Parathyroid adenoma (tissue), 2 donors: ENCODE measurements at regions not wholly inside any gene's neighbourhood (a gene's known extent, or its start where the extent isn't known, plus 50 kb on each side); places are given as distances from the start of the nearest gene placed in this dataset.

Experiments used
- H2AFZ ChIP-seq: fragments of 300-600 bp; sonication (generic); one replicate; pipeline ENCODE4 v1.7.0; 2017; ENCODE audit warnings: antibody characterized with exemption, mild to moderate bottlenecking
- H3K27ac ChIP-seq: fragments of 300-600 bp; sonication (generic); one replicate; pipeline ENCODE4 v1.7.0; 2017
- H3K27me3 ChIP-seq: fragments of 300-600 bp; sonication (generic); one replicate; pipeline ENCODE4 v1.7.0; 2017; ENCODE audit warnings: low read length; ENCODE audit not compliant: control insufficient read depth, insufficient read depth
- H3K36me3 ChIP-seq: fragments of 300-600 bp; sonication (generic); one replicate; pipeline ENCODE4 v1.7.0; 2017; ENCODE audit warnings: low read length; ENCODE audit not compliant: control insufficient read depth, insufficient read depth
- H3K4me1 ChIP-seq: fragments of 300-600 bp; sonication (generic); one replicate; pipeline ENCODE4 v1.7.0; 2017; ENCODE audit warnings: control low read depth
- H3K4me2 ChIP-seq: fragments of 300-600 bp; sonication (generic); one replicate; pipeline ENCODE4 v1.7.0; 2017; ENCODE audit warnings: low read length
- H3K4me3 ChIP-seq: fragments of 300-600 bp; sonication (generic); one replicate; pipeline ENCODE4 v1.7.0; 2017; ENCODE audit warnings: low read depth, low read length
- H3K79me2 ChIP-seq: fragments of 300-600 bp; sonication (generic); one replicate; pipeline ENCODE4 v1.7.0; 2017; ENCODE audit warnings: control low read depth
- H3K9ac ChIP-seq: fragments of 300-600 bp; sonication (generic); one replicate; pipeline ENCODE4 v1.7.0; 2017; ENCODE audit warnings: mild to moderate bottlenecking
- H3K9me3 ChIP-seq: fragments of 300-600 bp; sonication (generic); one replicate; pipeline ENCODE4 v1.7.0; 2017; ENCODE audit warnings: low read length; ENCODE audit not compliant: control insufficient read depth
- CTCF ChIP-seq: fragments of 300-600 bp; sonication (generic); IDR thresholded peaks from one replicate; pipeline ENCODE4 v1.7.0; 2017; ENCODE audit warnings: antibody characterized with exemption, mild to moderate bottlenecking
- donor health status: primary hyperparathyroidism.

DNA sequence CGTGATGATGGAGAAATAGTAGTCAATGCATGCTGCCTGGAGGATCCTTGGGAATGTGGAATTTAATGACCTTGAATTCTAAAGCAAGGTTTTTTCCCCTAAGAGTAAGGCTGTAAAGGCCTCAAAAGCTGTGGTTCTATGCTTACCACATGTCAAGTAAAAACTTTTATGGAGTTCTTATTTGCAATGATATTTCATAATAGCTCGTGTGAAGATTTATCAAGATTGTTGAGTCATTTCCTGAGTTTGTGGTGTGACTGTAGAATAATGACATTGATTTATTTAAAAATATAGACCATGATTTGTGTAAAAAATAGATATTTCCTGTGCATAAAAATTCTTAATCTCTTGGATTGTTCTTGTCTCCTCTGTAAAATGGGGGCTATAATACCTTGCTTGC is 67.5 kb upstream of the SORCS1 start:
- Histone ChIP-seq H3K27ac (no peak overlapping the region), H3K79me2 (no peaks in the 10 kb centered on the region), H2AFZ (no peak overlapping the region), H3K4me1 (no peaks in the 10 kb centered on the region), H3K27me3 (no peaks in the 10 kb centered on the region), H3K36me3 (no peaks in the 10 kb centered on the region), H3K9ac (no peak overlapping the region), H3K9me3 (no peaks in the 10 kb centered on the region), H3K4me2 (no peak overlapping the region), H3K4me3 (no peak overlapping the region)
- TF ChIP-seq CTCF, result no peak

GRCh38 chr10:107230887-107231286 is 66.4 kb upstream of the SORCS1 start:
- H2AFZ ChIP-seq, result no peak overlapping the region
- no peaks in the 10 kb centered on the region for H3K27me3 ChIP-seq
- no peaks in the 10 kb centered on the region for H3K4me1 ChIP-seq
- no peak overlapping the region for H3K4me2 ChIP-seq
- H3K79me2 ChIP-seq, result no peaks in the 10 kb centered on the region
- no peaks in the 10 kb centered on the region for H3K9me3 ChIP-seq
- TF ChIP-seq CTCF, result no peak
- H3K27ac ChIP-seq, result no peak overlapping the region
- no peaks in the 10 kb centered on the region for H3K36me3 ChIP-seq
- no peak overlapping the region for H3K4me3 ChIP-seq
- H3K9ac ChIP-seq, result no peak overlapping the region

GRCh38 chr10:107215681-107216080 is 51.2 kb upstream of the SORCS1 start:
- H3K4me1 ChIP-seq, result no peaks in the 10 kb centered on the region
- no peak overlapping the region for H3K27ac ChIP-seq
- no peaks in the 10 kb centered on the region for H3K36me3 ChIP-seq
- no peaks in the 10 kb centered on the region for H3K9me3 ChIP-seq
- no peak overlapping the region for H3K4me3 ChIP-seq
- no peaks in the 10 kb centered on the region for H3K79me2 ChIP-seq
- H2AFZ ChIP-seq, result no peak overlapping the region
- TF ChIP-seq CTCF, result no peak
- H3K27me3 ChIP-seq, result no peaks in the 10 kb centered on the region
- H3K4me2 ChIP-seq, result no peak overlapping the region
- no peak overlapping the region for H3K9ac ChIP-seq
